Loucy (cell line): ENCODE measurements at regions not wholly inside any gene's neighbourhood (a gene's known extent, or its start where the extent isn't known, plus 50 kb on each side); places are given as distances from the start of the nearest gene placed in this dataset.

Experiments
- H2AFZ ChIP-seq: fragments of 200-600 bp; sonication (generic); 2 replicates; pipeline ENCODE4 v1.6.0; 2016; ENCODE audit warnings: antibody characterized with exemption, mild to moderate bottlenecking, low read length, moderate library complexity
- H3F3A ChIP-seq: fragments of 200-600 bp; 2 replicates; pipeline ENCODE4 v1.6.0; 2016; ENCODE audit warnings: antibody characterized with exemption, low read depth, mild to moderate bottlenecking
- H3K27me3 ChIP-seq: fragments of 200-600 bp; sonication (generic); 2 replicates; pipeline ENCODE4 v1.6.1; 2014; ENCODE audit warnings: low read length, mild to moderate bottlenecking; ENCODE audit not compliant: insufficient read depth, poor library complexity, severe bottlenecking
- H3K36me3 ChIP-seq: fragments of 200-600 bp; sonication (generic); 2 replicates; pipeline ENCODE4 v1.6.1; 2016; ENCODE audit warnings: low read length; ENCODE audit not compliant: insufficient read depth
- H3K4me1 ChIP-seq: fragments of 200-600 bp; sonication (generic); 2 replicates; pipeline ENCODE4 v1.5.1; 2014; ENCODE audit warnings: low read length, mild to moderate bottlenecking; ENCODE audit not compliant: insufficient read depth, poor library complexity, severe bottlenecking
- H3K4me2 ChIP-seq: fragments of 200-600 bp; sonication (generic); 2 replicates; pipeline ENCODE4 v1.6.0; 2014; ENCODE audit warnings: antibody characterized with exemption, low read length, low read depth, mild to moderate bottlenecking; ENCODE audit not compliant: poor library complexity, severe bottlenecking
- H3K4me3 ChIP-seq: fragments of 200-600 bp; sonication (generic); 2 replicates; pipeline ENCODE4 v1.5.1; 2014; ENCODE audit warnings: low read length, mild to moderate bottlenecking, mixed read lengths; ENCODE audit not compliant: poor library complexity, severe bottlenecking
- H3K79me2 ChIP-seq: fragments of 200-600 bp; sonication (generic); 2 replicates; pipeline ENCODE4 v1.6.1; 2014; ENCODE audit warnings: low read length; ENCODE audit not compliant: insufficient read depth
- H3K9ac ChIP-seq: fragments of 200-600 bp; sonication (generic); 2 replicates; pipeline ENCODE4 v1.6.0; 2014; ENCODE audit warnings: mild to moderate bottlenecking, low read depth, low read length, moderate library complexity; ENCODE audit not compliant: poor library complexity, severe bottlenecking
- H3K9me2 ChIP-seq: fragments of 200-600 bp; sonication (generic); replicated peaks from 2 replicates; pipeline ENCODE4 v1.6.1; 2016; ENCODE audit warnings: low read depth, low read length, mixed read lengths
- H3K9me3 ChIP-seq: fragments of 200-600 bp; sonication (generic); 2 replicates; pipeline ENCODE4 v1.6.1; 2014; ENCODE audit warnings: mild to moderate bottlenecking, antibody characterized with exemption, low read length, low read depth; ENCODE audit not compliant: insufficient read depth
- H4K20me1 ChIP-seq: fragments of 200-600 bp; sonication (generic); 2 replicates; pipeline ENCODE4 v1.6.0; 2014; ENCODE audit warnings: antibody characterized with exemption, low read length, mild to moderate bottlenecking; ENCODE audit not compliant: insufficient read depth, poor library complexity, severe bottlenecking
- EZH2phosphoT487 ChIP-seq: fragments of 200-600 bp; IDR thresholded peaks from 2 replicates; pipeline ENCODE4 v1.6.1; 2018; ENCODE audit warnings: antibody characterized with exemption, mild to moderate bottlenecking, moderate library complexity, borderline replicate concordance
- TF ChIP-seq, protein P1 (sequence below): fragments of 200-600 bp; sonication (generic); conservative IDR thresholded peaks from 2 replicates; pipeline ENCODE4 v1.5.1; 2014; ENCODE audit warnings: mild to moderate bottlenecking, antibody characterized with exemption, low read length

DNA sequence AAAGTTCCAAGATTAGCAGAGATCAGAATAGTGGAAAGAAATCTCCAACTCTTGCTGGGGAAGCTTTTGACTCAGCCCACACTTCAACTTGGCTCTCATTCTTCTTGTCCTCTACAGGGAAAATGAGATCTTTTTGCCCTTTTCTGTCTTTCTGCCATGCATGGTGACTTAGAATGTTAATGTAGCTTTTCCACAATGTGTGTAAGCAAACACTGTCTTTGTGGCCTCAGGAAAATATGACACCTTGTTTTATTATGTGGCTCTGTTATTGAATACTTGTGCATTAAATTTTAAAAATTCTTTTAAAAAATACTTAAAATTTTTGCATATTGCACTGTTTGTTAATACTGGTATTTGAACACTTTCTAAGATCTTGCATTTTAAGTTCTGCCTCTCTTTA, 65.4 kb upstream of the WDR75 start:
- no peak overlapping the region for H2AFZ ChIP-seq
- H3K9me2 ChIP-seq = no peaks in the 10 kb centered on the region
- H3K9me3 ChIP-seq = no peaks in the 10 kb centered on the region
- no peak overlapping the region for H3K4me3 ChIP-seq
- no peaks in the 10 kb centered on the region for H3K36me3 ChIP-seq
- TF ChIP-seq, protein P1, sequence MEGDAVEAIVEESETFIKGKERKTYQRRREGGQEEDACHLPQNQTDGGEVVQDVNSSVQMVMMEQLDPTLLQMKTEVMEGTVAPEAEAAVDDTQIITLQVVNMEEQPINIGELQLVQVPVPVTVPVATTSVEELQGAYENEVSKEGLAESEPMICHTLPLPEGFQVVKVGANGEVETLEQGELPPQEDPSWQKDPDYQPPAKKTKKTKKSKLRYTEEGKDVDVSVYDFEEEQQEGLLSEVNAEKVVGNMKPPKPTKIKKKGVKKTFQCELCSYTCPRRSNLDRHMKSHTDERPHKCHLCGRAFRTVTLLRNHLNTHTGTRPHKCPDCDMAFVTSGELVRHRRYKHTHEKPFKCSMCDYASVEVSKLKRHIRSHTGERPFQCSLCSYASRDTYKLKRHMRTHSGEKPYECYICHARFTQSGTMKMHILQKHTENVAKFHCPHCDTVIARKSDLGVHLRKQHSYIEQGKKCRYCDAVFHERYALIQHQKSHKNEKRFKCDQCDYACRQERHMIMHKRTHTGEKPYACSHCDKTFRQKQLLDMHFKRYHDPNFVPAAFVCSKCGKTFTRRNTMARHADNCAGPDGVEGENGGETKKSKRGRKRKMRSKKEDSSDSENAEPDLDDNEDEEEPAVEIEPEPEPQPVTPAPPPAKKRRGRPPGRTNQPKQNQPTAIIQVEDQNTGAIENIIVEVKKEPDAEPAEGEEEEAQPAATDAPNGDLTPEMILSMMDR = no peak
- TF ChIP-seq EZH2phosphoT487 = no peak
- H3K79me2 ChIP-seq = no peaks in the 10 kb centered on the region
- H3K9ac ChIP-seq = no peak overlapping the region
- no peaks in the 10 kb centered on the region for H4K20me1 ChIP-seq
- H3K4me1 ChIP-seq = no peaks in the 10 kb centered on the region
- H3K27me3 ChIP-seq = no peaks in the 10 kb centered on the region
- no peak overlapping the region for H3K4me2 ChIP-seq
- no peaks in the 10 kb centered on the region for H3F3A ChIP-seq

DNA sequence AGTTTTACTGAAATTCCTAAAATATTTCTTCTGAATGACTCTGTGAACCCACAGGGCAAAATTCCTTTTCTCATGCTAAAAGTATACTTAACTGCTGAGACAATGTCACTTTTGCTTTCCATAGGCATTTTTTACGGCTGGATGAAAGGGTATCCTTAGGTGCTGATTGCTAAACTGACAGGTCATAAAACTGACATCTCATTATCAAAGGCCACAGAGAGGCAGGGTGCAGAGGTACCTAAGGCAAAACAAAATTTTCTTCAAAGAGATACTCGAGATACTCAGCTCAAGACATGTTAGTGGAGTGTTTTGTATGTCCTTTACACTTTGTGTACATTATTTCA, 62.0 kb upstream of the WDR75 start:
- TF ChIP-seq, protein P1 = no peak
- no peak for TF ChIP-seq EZH2phosphoT487
- Histone ChIP-seq H3K36me3 (no peaks in the 10 kb centered on the region), H3K27me3 (no peaks in the 10 kb centered on the region), H3K9me3 (no peaks in the 10 kb centered on the region), H2AFZ (no peak overlapping the region), H3K4me2 (no peak overlapping the region), H3K9ac (no peak overlapping the region), H3K79me2 (no peaks in the 10 kb centered on the region), H3K4me3 (no peak overlapping the region), H3F3A (no peaks in the 10 kb centered on the region), H4K20me1 (no peaks in the 10 kb centered on the region), H3K9me2 (no peaks in the 10 kb centered on the region), H3K4me1 (no peaks in the 10 kb centered on the region)

DNA sequence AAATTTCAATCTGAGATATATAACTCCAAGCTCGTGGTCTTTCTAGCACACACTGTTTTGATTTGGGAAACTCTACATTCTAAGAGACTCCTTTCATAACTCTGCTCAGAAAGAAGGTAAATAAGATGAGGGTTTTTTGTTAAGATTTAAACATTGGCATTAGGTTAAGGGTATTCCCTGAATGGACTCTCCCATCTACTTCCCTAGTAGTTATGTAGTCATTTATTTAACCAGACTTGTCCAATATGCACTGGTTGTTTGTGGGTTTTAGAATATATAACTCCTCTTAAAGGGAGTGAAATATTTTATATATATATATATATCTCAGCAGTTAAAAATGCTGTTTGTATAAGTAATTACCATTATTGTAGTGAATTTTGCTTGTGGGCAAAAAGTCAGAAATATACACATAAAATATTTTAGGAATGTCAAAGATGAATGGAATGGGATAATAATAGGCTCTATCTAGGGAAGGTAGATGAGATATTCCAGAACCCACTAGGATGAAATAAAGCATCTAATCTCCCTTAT, 61.5 kb upstream of the WDR75 start:
- TF ChIP-seq, protein P1 = no peak
- TF ChIP-seq EZH2phosphoT487 = no peak
- H3K4me2 ChIP-seq = no peak overlapping the region
- no peak overlapping the region for H2AFZ ChIP-seq
- H3K27me3 ChIP-seq = no peaks in the 10 kb centered on the region
- H3K36me3 ChIP-seq = no peaks in the 10 kb centered on the region
- H3K4me1 ChIP-seq = no peaks in the 10 kb centered on the region
- H3K79me2 ChIP-seq = no peaks in the 10 kb centered on the region
- H3K9me2 ChIP-seq = no peaks in the 10 kb centered on the region
- H4K20me1 ChIP-seq = no peaks in the 10 kb centered on the region
- H3F3A ChIP-seq = no peaks in the 10 kb centered on the region
- no peaks in the 10 kb centered on the region for H3K9me3 ChIP-seq
- H3K4me3 ChIP-seq = no peak overlapping the region
- no peak overlapping the region for H3K9ac ChIP-seq
